ENCODE measurements at regions not wholly inside any gene's neighbourhood (a gene's known extent, or its start where the extent isn't known, plus 50 kb on each side); places are given as distances from the start of the nearest gene placed in this dataset.

DNA sequence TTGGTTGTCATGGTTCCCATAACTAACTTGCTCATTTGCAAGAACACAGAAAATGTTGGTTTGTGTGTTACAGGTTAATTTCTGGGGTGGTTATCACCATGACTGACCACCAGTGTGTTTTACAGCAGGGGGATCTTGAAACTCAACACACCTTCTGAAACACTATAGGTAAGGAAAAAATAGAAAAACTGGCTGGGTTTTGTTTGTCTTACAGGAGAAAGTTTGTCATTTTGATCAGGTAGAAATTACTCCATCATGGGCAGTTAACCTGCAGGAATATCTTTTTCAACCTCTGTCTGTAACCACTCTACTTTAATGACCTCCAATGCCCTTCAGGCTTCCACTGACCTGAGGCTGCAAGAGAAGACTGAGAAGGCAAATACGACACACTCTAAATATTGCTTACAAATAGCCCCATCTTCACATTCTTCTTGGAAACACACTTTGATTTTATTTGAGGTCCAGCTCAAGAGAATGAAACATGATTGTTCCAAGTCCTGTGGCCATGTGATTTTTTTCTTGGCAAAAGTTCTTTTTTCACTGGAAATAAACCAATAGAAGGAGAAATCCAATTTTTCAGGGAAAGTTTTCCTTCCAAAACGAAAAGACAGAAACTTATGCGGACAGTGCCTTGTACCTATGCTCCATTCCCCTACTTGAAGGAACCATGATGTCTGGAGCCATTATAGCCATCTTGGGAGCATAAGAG is 428.7 kb upstream of the SALL1 start:
- DNase-seq = no peak
- Histone ChIP-seq H3K36me3 (ENCODE audit: insufficient read depth, low read length) (no peaks in the 10 kb centered on the region), H2AFZ (ENCODE audit: low read length) (no peak overlapping the region), H3K9me2 (replicated peaks; ENCODE audit: insufficient read depth, low read length) (no peaks in the 10 kb centered on the region), H3K9ac (ENCODE audit: low read length) (no peak overlapping the region), H3K27ac (ENCODE audit: low read length) (no peak overlapping the region), H3K4me3 (ENCODE audit: low read length) (no peak overlapping the region), H4K20me1 (ENCODE audit: insufficient read depth, low read depth, low read length) (no peaks in the 10 kb centered on the region), H3K27me3 (ENCODE audit: low read length) (no peaks in the 10 kb centered on the region), H3K4me1 (ENCODE audit: low read length) (no peaks in the 10 kb centered on the region), H3K79me2 (ENCODE audit: low read length) (no peaks in the 10 kb centered on the region), H3K9me3 (ENCODE audit: low read length) (no peaks in the 10 kb centered on the region), H3K4me2 (ENCODE audit: low read depth, low read length, poor library complexity, severe bottlenecking) (no peak overlapping the region)

- no peak overlapping the region for H2AFZ ChIP-seq (ENCODE audit: low read length)
- H3K9me3 ChIP-seq (ENCODE audit: low read length) = no peaks in the 10 kb centered on the region
- H3K9ac ChIP-seq (ENCODE audit: low read length) = no peak overlapping the region
- no peaks in the 10 kb centered on the region for H3K27me3 ChIP-seq (ENCODE audit: low read length)
- DNase-seq = no peak
- H4K20me1 ChIP-seq (ENCODE audit: insufficient read depth, low read depth, low read length) = no peaks in the 10 kb centered on the region
- H3K36me3 ChIP-seq (ENCODE audit: insufficient read depth, low read length) = no peaks in the 10 kb centered on the region
- no peak overlapping the region for H3K27ac ChIP-seq (ENCODE audit: low read length)
- H3K4me2 ChIP-seq (ENCODE audit: low read depth, low read length, poor library complexity, severe bottlenecking) = no peak overlapping the region
- H3K79me2 ChIP-seq (ENCODE audit: low read length) = no peaks in the 10 kb centered on the region
- H3K9me2 ChIP-seq (replicated peaks; ENCODE audit: insufficient read depth, low read length) = no peaks in the 10 kb centered on the region
- H3K4me1 ChIP-seq (ENCODE audit: low read length) = no peaks in the 10 kb centered on the region
- no peak overlapping the region for H3K4me3 ChIP-seq (ENCODE audit: low read length)
These were observed 426.7 kb upstream of the SALL1 start for GRCh38 chr16:51577621-51578303.

DNA sequence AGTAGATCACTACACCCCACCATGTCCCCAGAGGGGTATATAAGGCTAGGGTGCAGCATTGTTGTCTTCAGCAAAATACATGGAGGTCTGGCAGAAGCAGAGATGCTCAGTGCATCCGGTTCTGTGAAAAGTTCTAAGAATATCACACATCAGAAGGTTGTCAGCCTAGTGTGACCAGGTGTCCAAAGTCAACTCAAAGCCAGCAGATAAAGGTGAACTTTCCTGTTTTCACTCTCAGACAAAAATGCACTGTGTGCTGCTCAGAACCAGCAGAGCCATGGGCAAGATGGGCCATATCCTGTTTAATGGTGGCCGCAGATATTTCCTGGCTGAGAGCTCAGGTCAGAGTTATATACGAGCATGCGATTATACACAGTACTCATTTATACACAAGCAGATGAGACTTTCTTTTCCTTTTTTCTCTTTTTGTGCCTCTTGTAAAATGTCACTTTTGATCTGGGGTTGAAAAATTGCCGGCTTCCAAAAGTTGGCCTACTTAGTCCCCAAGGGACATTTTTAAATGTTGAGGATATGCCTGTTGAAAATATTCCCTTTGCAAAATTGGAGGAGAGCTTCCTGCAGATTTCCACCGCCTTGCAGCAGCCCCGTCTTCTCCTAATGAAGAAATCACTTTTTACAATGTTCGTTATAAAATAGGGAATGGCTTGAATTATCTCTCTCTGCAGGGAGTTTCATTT is 425.6 kb upstream of the SALL1 start:
- DNase-seq = no peak
- Histone ChIP-seq H3K27ac (ENCODE audit: low read length) (no peak overlapping the region), H2AFZ (ENCODE audit: low read length) (no peak overlapping the region), H3K36me3 (ENCODE audit: insufficient read depth, low read length) (no peaks in the 10 kb centered on the region), H3K9me2 (replicated peaks; ENCODE audit: insufficient read depth, low read length) (no peaks in the 10 kb centered on the region), H3K4me3 (ENCODE audit: low read length) (no peak overlapping the region), H3K9ac (ENCODE audit: low read length) (no peak overlapping the region), H3K79me2 (ENCODE audit: low read length) (no peaks in the 10 kb centered on the region), H3K4me1 (ENCODE audit: low read length) (no peaks in the 10 kb centered on the region), H3K27me3 (ENCODE audit: low read length) (no peaks in the 10 kb centered on the region), H3K4me2 (ENCODE audit: low read depth, low read length, poor library complexity, severe bottlenecking) (no peak overlapping the region), H3K9me3 (ENCODE audit: low read length) (no peaks in the 10 kb centered on the region), H4K20me1 (ENCODE audit: insufficient read depth, low read depth, low read length) (no peaks in the 10 kb centered on the region)

GRCh38 chr16:51573191-51573590 is 422.1 kb upstream of the SALL1 start:
- no peaks in the 10 kb centered on the region for H3K9me2 ChIP-seq (replicated peaks; ENCODE audit: insufficient read depth, low read length)
- no peak for DNase-seq
- H4K20me1 ChIP-seq (ENCODE audit: insufficient read depth, low read depth, low read length) = no peaks in the 10 kb centered on the region
- no peak overlapping the region for H2AFZ ChIP-seq (ENCODE audit: low read length)
- H3K4me2 ChIP-seq (ENCODE audit: low read depth, low read length, poor library complexity, severe bottlenecking) = no peak overlapping the region
- H3K4me1 ChIP-seq (ENCODE audit: low read length) = no peaks in the 10 kb centered on the region
- H3K9ac ChIP-seq (ENCODE audit: low read length) = no peak overlapping the region
- no peak overlapping the region for H3K4me3 ChIP-seq (ENCODE audit: low read length)
- H3K9me3 ChIP-seq (ENCODE audit: low read length) = no peaks in the 10 kb centered on the region
- H3K79me2 ChIP-seq (ENCODE audit: low read length) = no peaks in the 10 kb centered on the region
- no peaks in the 10 kb centered on the region for H3K36me3 ChIP-seq (ENCODE audit: insufficient read depth, low read length)
- H3K27ac ChIP-seq (ENCODE audit: low read length) = no peak overlapping the region
- H3K27me3 ChIP-seq (ENCODE audit: low read length) = no peaks in the 10 kb centered on the region

- no peaks in the 10 kb centered on the region for H3K36me3 ChIP-seq (ENCODE audit: insufficient read depth, low read length)
- H4K20me1 ChIP-seq (ENCODE audit: insufficient read depth, low read depth, low read length) = no peaks in the 10 kb centered on the region
- H3K4me1 ChIP-seq (ENCODE audit: low read length) = no peaks in the 10 kb centered on the region
- no peak overlapping the region for H3K4me3 ChIP-seq (ENCODE audit: low read length)
- H3K79me2 ChIP-seq (ENCODE audit: low read length) = no peaks in the 10 kb centered on the region
- H3K9me3 ChIP-seq (ENCODE audit: low read length) = no peaks in the 10 kb centered on the region
- H3K9ac ChIP-seq (ENCODE audit: low read length) = no peak overlapping the region
- no peak for DNase-seq
- no peaks in the 10 kb centered on the region for H3K27me3 ChIP-seq (ENCODE audit: low read length)
- H2AFZ ChIP-seq (ENCODE audit: low read length) = no peak overlapping the region
- no peak overlapping the region for H3K4me2 ChIP-seq (ENCODE audit: low read depth, low read length, poor library complexity, severe bottlenecking)
- H3K9me2 ChIP-seq (replicated peaks; ENCODE audit: insufficient read depth, low read length) = no peaks in the 10 kb centered on the region
- H3K27ac ChIP-seq (ENCODE audit: low read length) = no peak overlapping the region
These were observed 418.3 kb upstream of the SALL1 start for GRCh38 chr16:51569203-51569931.

GRCh38 chr16:51567911-51568310 is 416.8 kb upstream of the SALL1 start:
- Histone ChIP-seq H4K20me1 (ENCODE audit: insufficient read depth, low read depth, low read length) (no peaks in the 10 kb centered on the region), H3K9me3 (ENCODE audit: low read length) (no peaks in the 10 kb centered on the region), H3K4me2 (ENCODE audit: low read depth, low read length, poor library complexity, severe bottlenecking) (no peak overlapping the region), H3K4me1 (ENCODE audit: low read length) (no peaks in the 10 kb centered on the region), H3K36me3 (ENCODE audit: insufficient read depth, low read length) (no peaks in the 10 kb centered on the region), H2AFZ (ENCODE audit: low read length) (no peak overlapping the region), H3K27ac (ENCODE audit: low read length) (no peak overlapping the region), H3K9me2 (replicated peaks; ENCODE audit: insufficient read depth, low read length) (no peaks in the 10 kb centered on the region), H3K27me3 (ENCODE audit: low read length) (no peaks in the 10 kb centered on the region), H3K9ac (ENCODE audit: low read length) (no peak overlapping the region), H3K79me2 (ENCODE audit: low read length) (no peaks in the 10 kb centered on the region), H3K4me3 (ENCODE audit: low read length) (no peak overlapping the region)
- DNase-seq = no peak

GRCh38 chr16:51565184-51565583 is 414.1 kb upstream of the SALL1 start:
- no peak overlapping the region for H3K27ac ChIP-seq (ENCODE audit: low read length)
- no peaks in the 10 kb centered on the region for H3K9me2 ChIP-seq (replicated peaks; ENCODE audit: insufficient read depth, low read length)
- no peaks in the 10 kb centered on the region for H3K36me3 ChIP-seq (ENCODE audit: insufficient read depth, low read length)
- no peaks in the 10 kb centered on the region for H3K9me3 ChIP-seq (ENCODE audit: low read length)
- no peak overlapping the region for H3K4me2 ChIP-seq (ENCODE audit: low read depth, low read length, poor library complexity, severe bottlenecking)
- H3K79me2 ChIP-seq (ENCODE audit: low read length) = no peaks in the 10 kb centered on the region
- H2AFZ ChIP-seq (ENCODE audit: low read length) = no peak overlapping the region
- no peak for DNase-seq
- no peak overlapping the region for H3K9ac ChIP-seq (ENCODE audit: low read length)
- H3K4me3 ChIP-seq (ENCODE audit: low read length) = no peak overlapping the region
- H3K4me1 ChIP-seq (ENCODE audit: low read length) = no peaks in the 10 kb centered on the region
- H4K20me1 ChIP-seq (ENCODE audit: insufficient read depth, low read depth, low read length) = no peaks in the 10 kb centered on the region
- no peaks in the 10 kb centered on the region for H3K27me3 ChIP-seq (ENCODE audit: low read length)

DNA sequence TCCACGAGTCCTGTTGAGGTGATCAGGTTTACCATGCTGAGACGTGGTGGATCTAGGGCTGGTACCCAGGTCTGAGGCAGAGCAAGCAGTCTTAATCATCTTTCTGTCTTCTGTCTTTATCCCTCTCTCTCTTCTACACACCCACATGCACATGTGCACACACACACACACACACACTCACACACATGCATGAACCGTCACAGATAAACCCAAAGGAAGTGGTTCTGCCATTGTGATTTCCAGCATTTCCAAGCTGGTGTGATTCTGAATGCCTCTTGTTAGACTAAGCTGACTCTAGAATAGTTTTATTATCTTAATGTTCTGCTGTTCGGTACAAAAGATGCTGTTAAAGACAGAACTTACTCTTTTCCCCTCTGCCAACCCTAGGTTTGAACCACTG is 411.8 kb upstream of the SALL1 start:
- Histone ChIP-seq H3K79me2 (ENCODE audit: low read length) (no peaks in the 10 kb centered on the region), H3K36me3 (ENCODE audit: insufficient read depth, low read length) (no peaks in the 10 kb centered on the region), H3K27me3 (ENCODE audit: low read length) (no peaks in the 10 kb centered on the region), H3K4me1 (ENCODE audit: low read length) (no peaks in the 10 kb centered on the region), H4K20me1 (ENCODE audit: insufficient read depth, low read depth, low read length) (no peaks in the 10 kb centered on the region), H3K4me3 (ENCODE audit: low read length) (no peak overlapping the region), H2AFZ (ENCODE audit: low read length) (no peak overlapping the region), H3K4me2 (ENCODE audit: low read depth, low read length, poor library complexity, severe bottlenecking) (no peak overlapping the region), H3K9me3 (ENCODE audit: low read length) (no peaks in the 10 kb centered on the region), H3K27ac (ENCODE audit: low read length) (no peak overlapping the region), H3K9ac (ENCODE audit: low read length) (no peak overlapping the region), H3K9me2 (replicated peaks; ENCODE audit: insufficient read depth, low read length) (no peaks in the 10 kb centered on the region)
- DNase-seq = no peak

Measured in Karpas-422 (cell line).